H9 (cell line): ENCODE measurements at regions not wholly inside any gene's neighbourhood (a gene's known extent, or its start where the extent isn't known, plus 50 kb on each side); places are given as distances from the start of the nearest gene placed in this dataset.

ENCODE experiments used
- DNase-seq: peaks from one replicate; pipeline ENCODE4 v3.0.0-alpha.2; 2017
- H2AFZ ChIP-seq: one replicate; pipeline ENCODE4 v1.6.1; 2013; ENCODE audit warnings: mild to moderate bottlenecking, low read length, control low read depth, moderate library complexity
- H2AK5ac ChIP-seq: 2 replicates; pipeline ENCODE4 v1.6.1; 2013; ENCODE audit warnings: low read length, control low read depth, mixed read lengths; ENCODE audit not compliant: insufficient read length
- H2BK120ac ChIP-seq: one replicate; pipeline ENCODE4 v1.6.1; 2013; ENCODE audit warnings: low read depth, mild to moderate bottlenecking, low read length, control low read depth, inconsistent platforms; ENCODE audit not compliant: poor library complexity, severe bottlenecking
- H2BK12ac ChIP-seq: 2 replicates; pipeline ENCODE4 v1.6.1; 2013; ENCODE audit warnings: low read length, control low read depth, mixed read lengths, low read depth; ENCODE audit not compliant: insufficient read length
- H2BK15ac ChIP-seq: 2 replicates; pipeline ENCODE4 v1.6.1; 2013; ENCODE audit warnings: low read depth, low read length, control low read depth
- H2BK20ac ChIP-seq: one replicate; pipeline ENCODE4 v1.6.1; 2013; ENCODE audit warnings: low read depth, mild to moderate bottlenecking, low read length, control low read depth, inconsistent platforms; ENCODE audit not compliant: poor library complexity, severe bottlenecking
- H2BK5ac ChIP-seq: 2 replicates; pipeline ENCODE4 v1.6.1; 2013; ENCODE audit warnings: low read length, control low read depth, mixed read lengths; ENCODE audit not compliant: insufficient read length
- H3K14ac ChIP-seq: 2 replicates; pipeline ENCODE4 v1.6.1; 2013; ENCODE audit warnings: low read length, control low read depth; ENCODE audit not compliant: insufficient read depth
- H3K18ac ChIP-seq: 2 replicates; pipeline ENCODE4 v1.6.1; 2013; ENCODE audit warnings: low read depth, mild to moderate bottlenecking, mixed read lengths, low read length, control low read depth; ENCODE audit not compliant: insufficient read length
- H3K23ac ChIP-seq: 2 replicates; pipeline ENCODE4 v1.6.1; 2013; ENCODE audit warnings: low read length, control low read depth, mixed read lengths, low read depth; ENCODE audit not compliant: insufficient read length
- H3K23me2 ChIP-seq: 2 replicates; pipeline ENCODE4 v1.6.1; 2013; ENCODE audit warnings: low read depth, mild to moderate bottlenecking, mixed read lengths, low read length, control low read depth; ENCODE audit not compliant: insufficient read length, poor library complexity, severe bottlenecking
- H3K27ac ChIP-seq: 2 replicates; pipeline ENCODE4 v1.5.1; 2013; ENCODE audit warnings: low read length, control low read depth, mixed read lengths, low read depth; ENCODE audit not compliant: insufficient read length
- H3K27me3 ChIP-seq: 2 replicates; pipeline ENCODE4 v1.6.1; 2013; ENCODE audit warnings: low read length, control low read depth, inconsistent platforms; ENCODE audit not compliant: insufficient read depth
- H3K4ac ChIP-seq: 2 replicates; pipeline ENCODE4 v1.6.1; 2013; ENCODE audit warnings: low read depth, mild to moderate bottlenecking, control low read depth, inconsistent platforms, low read length, moderate library complexity
- H3K4me1 ChIP-seq: 2 replicates; pipeline ENCODE4 v1.6.1; 2013; ENCODE audit warnings: low read length, control low read depth, inconsistent platforms; ENCODE audit not compliant: insufficient read depth
- H3K4me2 ChIP-seq: 2 replicates; pipeline ENCODE4 v1.6.1; 2013; ENCODE audit warnings: low read length, control low read depth, mixed read lengths; ENCODE audit not compliant: insufficient read length, insufficient read depth
- H3K56ac ChIP-seq: 2 replicates; pipeline ENCODE4 v1.6.1; 2013; ENCODE audit warnings: low read depth, mild to moderate bottlenecking, mixed read lengths, low read length, control low read depth; ENCODE audit not compliant: insufficient read length
- H3K79me1 ChIP-seq: 2 replicates; pipeline ENCODE4 v1.6.1; 2013; ENCODE audit warnings: low read depth, mild to moderate bottlenecking, moderate library complexity, low read length, control low read depth, inconsistent platforms; ENCODE audit not compliant: insufficient read depth, poor library complexity, severe bottlenecking
- H3K79me2 ChIP-seq: 2 replicates; pipeline ENCODE4 v1.6.1; 2013; ENCODE audit warnings: low read length, control low read depth, inconsistent platforms; ENCODE audit not compliant: insufficient read depth
- H3K9ac ChIP-seq: 2 replicates; pipeline ENCODE4 v1.6.1; 2013; ENCODE audit warnings: low read length, control low read depth, mixed read lengths; ENCODE audit not compliant: insufficient read length; ENCODE audit errors: extremely low read depth
- H3K9me3 ChIP-seq: one replicate; pipeline ENCODE4 v1.6.1; 2013; ENCODE audit warnings: low read depth, low read length, inconsistent platforms; ENCODE audit not compliant: control insufficient read depth
- H3T11ph ChIP-seq: one replicate; pipeline ENCODE4 v1.6.1; 2013; ENCODE audit warnings: mild to moderate bottlenecking, low read length, control low read depth, inconsistent platforms
- H4K20me1 ChIP-seq: one replicate; pipeline ENCODE4 v1.6.1; 2013; ENCODE audit not compliant: control insufficient read depth, insufficient read length, insufficient read depth
- H4K5ac ChIP-seq: 2 replicates; pipeline ENCODE4 v1.6.1; 2013; ENCODE audit warnings: low read depth, mild to moderate bottlenecking, mixed read lengths, low read length, control low read depth; ENCODE audit not compliant: insufficient read length
- H4K8ac ChIP-seq: replicated peaks from 2 replicates; pipeline ENCODE4 v1.6.1; 2013; ENCODE audit warnings: low read length, control low read depth, mixed read lengths, low read depth; ENCODE audit not compliant: insufficient read length
- H4K91ac ChIP-seq: 2 replicates; pipeline ENCODE4 v1.6.1; 2013; ENCODE audit warnings: low read depth, mild to moderate bottlenecking, moderate library complexity, mixed read lengths, low read length, control low read depth; ENCODE audit not compliant: insufficient read length
- H3K27ac Mint-ChIP-seq, 3 experiments: 2 replicates in 2 of 3; 3 replicates in 1 of 3; pipeline ENCODE4 v1.8.0; 2020 to 2021; ENCODE audit warnings: mixed read lengths in 3 of 3, mild to moderate bottlenecking in 1 of 3, moderate library complexity in 1 of 3
- H3K27me3 Mint-ChIP-seq: 2 replicates; pipeline ENCODE4 v1.8.0; 2021; ENCODE audit warnings: low read depth, mild to moderate bottlenecking, moderate library complexity, mixed read lengths
- H3K36me3 Mint-ChIP-seq, 3 experiments: 2 replicates in 2 of 3; 3 replicates in 1 of 3; pipeline ENCODE4 v1.8.0; 2020 to 2021; ENCODE audit warnings: low read depth in 3 of 3, mixed read lengths in 3 of 3; ENCODE audit not compliant: insufficient read depth in 1 of 3
- H3K4me1 Mint-ChIP-seq, 2 experiments: 2 replicates each; pipeline ENCODE4 v1.8.0; 2020; ENCODE audit warnings: mixed read lengths in 2 of 2
- H3K4me3 Mint-ChIP-seq, 2 experiments: 2 replicates in 1 of 2; 3 replicates in 1 of 2; pipeline ENCODE4 v1.8.0; 2020 to 2021; ENCODE audit warnings: mild to moderate bottlenecking in 2 of 2, mixed read lengths in 2 of 2, moderate library complexity in 1 of 2
- H3K9me3 Mint-ChIP-seq, 2 experiments: 2 replicates in 1 of 2; 3 replicates in 1 of 2; pipeline ENCODE4 v1.8.0; 2020; ENCODE audit warnings: mild to moderate bottlenecking in 2 of 2, mixed read lengths in 2 of 2, moderate library complexity in 1 of 2
- WGBS: extraction: QIAGEN DNeasy Blood & Tissue Kit; methylation state at CpG from one replicate; pipeline ENCODE4 v1.1.7; 2013; ENCODE audit warnings: missing lambda C conversion rate, low lambda C conversion rate, mixed read lengths; ENCODE audit not compliant: insufficient read length; ENCODE audit errors: extremely low coverage; 5-methylcytosine and 5-hydroxymethylcytosine counted together
- TF ChIP-seq, protein P1 (sequence below): fragments of 200-600 bp; sonication (generic); conservative IDR thresholded peaks from 3 replicates; pipeline ENCODE4 v1.8.0; 2021; ENCODE audit warnings: antibody characterized with exemption, mild to moderate bottlenecking

DNA sequence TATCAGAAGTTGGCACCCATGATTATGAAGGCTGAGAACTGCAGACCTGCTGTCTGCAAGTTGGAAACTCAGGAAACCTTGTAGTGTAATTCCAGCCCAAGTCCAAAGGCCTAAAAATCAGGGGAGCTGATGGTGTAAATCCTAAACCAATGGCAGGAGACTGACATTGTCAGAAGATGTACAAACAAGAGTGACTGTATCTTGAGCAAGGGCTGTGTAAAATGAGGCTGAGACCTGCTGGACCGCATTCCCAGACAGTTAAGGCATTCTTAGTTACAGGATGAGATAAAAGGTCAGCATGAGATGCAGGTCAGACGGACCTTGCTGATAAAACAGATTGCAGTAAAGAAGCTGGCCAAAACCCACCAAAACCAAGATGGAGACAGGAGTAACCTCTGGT is 147.7 kb downstream of the COG6 start:
- Histone ChIP-seq H2BK20ac (no peak overlapping the region), H4K8ac (no peak overlapping the region), H2AFZ (peak overlapping the region; percentile 40), H3K23ac (no peak overlapping the region), H3K18ac (no peak overlapping the region), H4K20me1 (no peaks in the 10 kb centered on the region), H3K23me2 (no peaks in the 10 kb centered on the region), H2BK5ac (no peak overlapping the region), H4K91ac (no peak overlapping the region), H3K9me3 (no peaks in the 10 kb centered on the region), H3K4me2 (no peak overlapping the region), H4K5ac (no peak overlapping the region), H3T11ph (no peak overlapping the region), H3K27me3 (no peaks in the 10 kb centered on the region), H2BK12ac (no peak overlapping the region), H3K14ac (no peak overlapping the region), H3K4ac (no peak overlapping the region), H3K79me1 (no peaks in the 10 kb centered on the region), H2BK120ac (no peak overlapping the region), H2AK5ac (no peak overlapping the region), H3K4me1 (peaks cover 3% of the 10 kb centered on the region; the same call in 1 of the 2 replicates), H3K56ac (no peak overlapping the region), H3K79me2 (no peaks in the 10 kb centered on the region), H3K27ac (no peak overlapping the region), H3K9ac (no peak overlapping the region), H2BK15ac (no peak overlapping the region)
- TF ChIP-seq, protein P1, sequence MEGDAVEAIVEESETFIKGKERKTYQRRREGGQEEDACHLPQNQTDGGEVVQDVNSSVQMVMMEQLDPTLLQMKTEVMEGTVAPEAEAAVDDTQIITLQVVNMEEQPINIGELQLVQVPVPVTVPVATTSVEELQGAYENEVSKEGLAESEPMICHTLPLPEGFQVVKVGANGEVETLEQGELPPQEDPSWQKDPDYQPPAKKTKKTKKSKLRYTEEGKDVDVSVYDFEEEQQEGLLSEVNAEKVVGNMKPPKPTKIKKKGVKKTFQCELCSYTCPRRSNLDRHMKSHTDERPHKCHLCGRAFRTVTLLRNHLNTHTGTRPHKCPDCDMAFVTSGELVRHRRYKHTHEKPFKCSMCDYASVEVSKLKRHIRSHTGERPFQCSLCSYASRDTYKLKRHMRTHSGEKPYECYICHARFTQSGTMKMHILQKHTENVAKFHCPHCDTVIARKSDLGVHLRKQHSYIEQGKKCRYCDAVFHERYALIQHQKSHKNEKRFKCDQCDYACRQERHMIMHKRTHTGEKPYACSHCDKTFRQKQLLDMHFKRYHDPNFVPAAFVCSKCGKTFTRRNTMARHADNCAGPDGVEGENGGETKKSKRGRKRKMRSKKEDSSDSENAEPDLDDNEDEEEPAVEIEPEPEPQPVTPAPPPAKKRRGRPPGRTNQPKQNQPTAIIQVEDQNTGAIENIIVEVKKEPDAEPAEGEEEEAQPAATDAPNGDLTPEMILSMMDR = no peak
- no peak overlapping the region for H3K4me3 Mint-ChIP-seq
- no peak overlapping the region for H3K27ac Mint-ChIP-seq
- H3K36me3 Mint-ChIP-seq = peaks cover 3 to 12% (median 5%) of the 10 kb centered on the region in 3 experiments; a peak in 6 of 7 replicates
- no peaks in the 10 kb centered on the region for H3K27me3 Mint-ChIP-seq
- H3K4me1 Mint-ChIP-seq = peaks cover 25 to 27% of the 10 kb centered on the region in 2 experiments
- DNase-seq = no peak
- peaks cover 8 to 17% of the 10 kb centered on the region in 2 experiments; a peak in 4 of 5 replicates for H3K9me3 Mint-ChIP-seq
- WGBS = no CpG with 5 or more reads among the region's 2 CpGs
